ENCODE measurements at regions not wholly inside any gene's neighbourhood (a gene's known extent, or its start where the extent isn't known, plus 50 kb on each side); places are given as distances from the start of the nearest gene placed in this dataset.

GRCh38 chr4:159902648-159903047 is 799.8 kb downstream of the RAPGEF2 start:
- H3K4me3 ChIP-seq (ENCODE audit: low read depth, low read length) = no peak overlapping the region
- TF ChIP-seq, protein P1, sequence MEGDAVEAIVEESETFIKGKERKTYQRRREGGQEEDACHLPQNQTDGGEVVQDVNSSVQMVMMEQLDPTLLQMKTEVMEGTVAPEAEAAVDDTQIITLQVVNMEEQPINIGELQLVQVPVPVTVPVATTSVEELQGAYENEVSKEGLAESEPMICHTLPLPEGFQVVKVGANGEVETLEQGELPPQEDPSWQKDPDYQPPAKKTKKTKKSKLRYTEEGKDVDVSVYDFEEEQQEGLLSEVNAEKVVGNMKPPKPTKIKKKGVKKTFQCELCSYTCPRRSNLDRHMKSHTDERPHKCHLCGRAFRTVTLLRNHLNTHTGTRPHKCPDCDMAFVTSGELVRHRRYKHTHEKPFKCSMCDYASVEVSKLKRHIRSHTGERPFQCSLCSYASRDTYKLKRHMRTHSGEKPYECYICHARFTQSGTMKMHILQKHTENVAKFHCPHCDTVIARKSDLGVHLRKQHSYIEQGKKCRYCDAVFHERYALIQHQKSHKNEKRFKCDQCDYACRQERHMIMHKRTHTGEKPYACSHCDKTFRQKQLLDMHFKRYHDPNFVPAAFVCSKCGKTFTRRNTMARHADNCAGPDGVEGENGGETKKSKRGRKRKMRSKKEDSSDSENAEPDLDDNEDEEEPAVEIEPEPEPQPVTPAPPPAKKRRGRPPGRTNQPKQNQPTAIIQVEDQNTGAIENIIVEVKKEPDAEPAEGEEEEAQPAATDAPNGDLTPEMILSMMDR (IDR thresholded peaks at IDR 0.05; ENCODE audit: insufficient read depth, low read depth, low read length) = no peak
- DNase-seq (ENCODE audit: low read depth) = no peak

- no peak overlapping the region for H3K4me3 ChIP-seq (ENCODE audit: low read depth, low read length)
- DNase-seq (ENCODE audit: low read depth) = no peak
Observed at GRCh38 chr4:159904906-159905305, 802.0 kb downstream of the RAPGEF2 start.

GRCh38 chr4:159906051-159906450 is 803.2 kb downstream of the RAPGEF2 start:
- TF ChIP-seq, protein P1 (IDR thresholded peaks at IDR 0.05; ENCODE audit: insufficient read depth, low read depth, low read length) = no peak
- H3K4me3 ChIP-seq (ENCODE audit: low read depth, low read length) = no peak overlapping the region
- no peak for DNase-seq (ENCODE audit: low read depth)

More at GRCh38 chr4:159904906-159905305, 802.0 kb downstream of the RAPGEF2 start:
- TF ChIP-seq, protein P1 (IDR thresholded peaks at IDR 0.05; ENCODE audit: insufficient read depth, low read depth, low read length) = no peak

- DNase-seq (ENCODE audit: low read depth) = no peak
- H3K4me3 ChIP-seq (ENCODE audit: low read depth, low read length) = no peak overlapping the region
- TF ChIP-seq, protein P1 (IDR thresholded peaks at IDR 0.05; ENCODE audit: insufficient read depth, low read depth, low read length) = no peak
Observed at GRCh38 chr4:159906517-159906916, 803.6 kb downstream of the RAPGEF2 start.

GRCh38 chr4:159910721-159911120 is 807.8 kb downstream of the RAPGEF2 start:
- no peak for DNase-seq (ENCODE audit: low read depth)
- no peak overlapping the region for H3K4me3 ChIP-seq (ENCODE audit: low read depth, low read length)
- TF ChIP-seq, protein P1 (IDR thresholded peaks at IDR 0.05; ENCODE audit: insufficient read depth, low read depth, low read length) = no peak

GRCh38 chr4:159922119-159922518 is 819.2 kb downstream of the RAPGEF2 start:
- TF ChIP-seq, protein P1 (IDR thresholded peaks at IDR 0.05; ENCODE audit: insufficient read depth, low read depth, low read length) = no peak
- no peak overlapping the region for H3K4me3 ChIP-seq (ENCODE audit: low read depth, low read length)
- no peak for DNase-seq (ENCODE audit: low read depth)

GRCh38 chr4:159925770-159926169 is 822.9 kb downstream of the RAPGEF2 start:
- no peak overlapping the region for H3K4me3 ChIP-seq (ENCODE audit: low read depth, low read length)
- no peak for DNase-seq (ENCODE audit: low read depth)
- TF ChIP-seq, protein P1 (IDR thresholded peaks at IDR 0.05; ENCODE audit: insufficient read depth, low read depth, low read length) = no peak
